Transverse colon (tissue), 4 donors: ENCODE measurements at regions not wholly inside any gene's neighbourhood (a gene's known extent, or its start where the extent isn't known, plus 50 kb on each side); places are given as distances from the start of the nearest gene placed in this dataset.

Experiments
- CTCF ChIP-seq, 5 experiments: fragments of 200-600 bp in 3 of 5; fragments of 450-650 bp in 2 of 5; sonication (generic) in 3 of 5; IDR thresholded peaks; 1 replicate in 2 of 5; 2 replicates in 3 of 5; pipeline ENCODE4 v1.5.1; 2016 to 2017; ENCODE audit warnings: antibody characterized with exemption in 5 of 5, inconsistent platforms in 3 of 5, mild to moderate bottlenecking in 2 of 5, moderate library complexity in 1 of 5
- POLR2A ChIP-seq: fragments of 450-650 bp; IDR thresholded peaks from one replicate; pipeline ENCODE4 v1.6.1; 2016; ENCODE audit warnings: antibody characterized with exemption, mild to moderate bottlenecking, moderate library complexity
- POLR2AphosphoS5 ChIP-seq, 3 donors: sonication (generic); formaldehyde crosslinking; IDR thresholded peaks; one replicate each; pipeline ENCODE4 v1.6.1; 2016; ENCODE audit warnings: antibody characterized with exemption in 3 of 3

DNA sequence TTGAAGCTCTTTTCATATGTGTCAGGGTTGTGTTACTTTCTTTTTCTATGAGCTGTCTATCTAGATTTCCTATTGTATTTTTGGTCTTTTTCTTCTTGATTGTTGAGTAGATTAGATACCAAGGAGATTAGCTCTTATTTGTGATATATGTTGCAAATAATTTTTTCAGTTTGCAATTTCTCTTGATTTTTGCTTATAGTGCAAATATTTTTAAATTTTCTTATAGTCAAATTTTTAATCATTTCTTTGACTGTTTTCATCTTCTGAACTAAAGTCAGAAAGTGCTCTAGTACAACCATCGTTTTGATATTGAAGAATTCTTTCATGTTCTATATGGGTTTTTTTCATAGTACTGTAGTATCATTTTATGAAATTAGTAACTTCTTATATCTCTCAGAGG, 193.7 kb downstream of the OSTF1 start:
- no peak for TF ChIP-seq CTCF (IDR thresholded peaks at IDR 0.05)
- no peak for TF ChIP-seq POLR2A
- no peak for TF ChIP-seq POLR2AphosphoS5 (IDR thresholded peaks at IDR 0.05)
